ENCODE measurements at regions not wholly inside any gene's neighbourhood (a gene's known extent, or its start where the extent isn't known, plus 50 kb on each side); places are given as distances from the start of the nearest gene placed in this dataset.

GRCh38 chr5:98709681-98710080 is 63.8 kb upstream of the RGMB start:
- Histone ChIP-seq H2AFZ (replicated peaks; ENCODE audit: low read length, poor library complexity) (no peak overlapping the region), H3K9me1 (ENCODE audit: insufficient read depth, low read length) (no peaks in the 10 kb centered on the region), H4K20me1 (ENCODE audit: insufficient read depth, low read length) (no peaks in the 10 kb centered on the region), H3K4me2 (ENCODE audit: low read depth, low read length) (no peak overlapping the region), H2BK5ac (ENCODE audit: low read depth, low read length, poor library complexity, severe bottlenecking) (no peak overlapping the region), H3K23ac (ENCODE audit: low read depth, low read length) (no peak overlapping the region), H3K79me1 (ENCODE audit: low read depth in 1 of 2, low read length in 2 of 2) (no peaks in the 10 kb centered on the region), H3K4ac (ENCODE audit: low read depth, low read length) (no peak overlapping the region), H3K14ac (replicated peaks; ENCODE audit: low read depth, low read length) (no peak overlapping the region), H3K27me3 (ENCODE audit: control insufficient read depth, insufficient read depth, low read length) (no peaks in the 10 kb centered on the region), H3K9me3 (ENCODE audit: control insufficient read depth, insufficient read depth, low read length) (no peaks in the 10 kb centered on the region; the same call in 1 of the 2 replicates), H3K18ac (ENCODE audit: low read depth, low read length) (no peak overlapping the region), H4K5ac (ENCODE audit: low read depth, low read length) (no peak overlapping the region), H2BK20ac (ENCODE audit: low read depth, low read length) (no peak overlapping the region), H2AK5ac (ENCODE audit: low read depth, low read length) (no peak overlapping the region), H3K4me3 (ENCODE audit: insufficient read depth, low read depth, low read length) (no peak overlapping the region), H4K91ac (ENCODE audit: insufficient read depth, low read depth, low read length) (no peak overlapping the region), H4K8ac (ENCODE audit: low read depth in 2 of 2, low read length in 2 of 2) (no peak overlapping the region), H3K9ac (ENCODE audit: low read depth, low read length) (no peak overlapping the region), H3K4me1 (ENCODE audit: control insufficient read depth, insufficient read depth, low read length) (no peaks in the 10 kb centered on the region), H3K56ac (ENCODE audit: extremely low read depth, insufficient read depth, low read length) (no peak overlapping the region), H2BK15ac (ENCODE audit: low read depth, low read length) (no peak overlapping the region), H2AK9ac (replicated peaks; ENCODE audit: low read depth, low read length, poor library complexity) (no peak overlapping the region), H2BK120ac (ENCODE audit: low read depth, low read length) (no peak overlapping the region), H3K27ac (ENCODE audit: insufficient read depth, low read length) (no peak overlapping the region), H3K36me3 (ENCODE audit: control insufficient read depth, insufficient read depth, low read length) (no peaks in the 10 kb centered on the region)
- no TSS peak for BruUV-seq (replicated peaks)
- ATAC-seq (ENCODE audit: low read depth): no peak
- no peak for DNase-seq
- no peak for TF ChIP-seq BHLHE40 (IDR thresholded peaks at IDR 0.05; ENCODE audit: low read depth, low read length)
- no peak for TF ChIP-seq CEBPB (IDR thresholded peaks at IDR 0.05; ENCODE audit: low read depth, low read length)
- no peak for TF ChIP-seq CHD1 (IDR thresholded peaks at IDR 0.05; ENCODE audit: low read depth, low read length)
- no peak for TF ChIP-seq NFE2L2 (IDR thresholded peaks at IDR 0.05; ENCODE audit: low read depth, low read length)
- ChIA-PET CTCF (no interaction called here), POLR2A (ENCODE audit: unreplicated experiment) (no interaction called here)
- intact Hi-C loops (cut with micrococcal nuclease) (no loop called here), dilution Hi-C loops (cut with HindIII; ENCODE audit: low sequenced_read_pairs, unreplicated experiment) (no loop called here), in situ Hi-C loops (cut with MboI; ENCODE audit: low sequenced_read_pairs) (no loop called here)
- no CpG with 5 or more reads among the region's 1 CpG for whole genome bisulfite sequencing, 2 experiments (ENCODE audit: extremely low coverage in 2 of 2, insufficient read length in 1 of 2)
